Caco-2 (cell line): ENCODE measurements at regions not wholly inside any gene's neighbourhood (a gene's known extent, or its start where the extent isn't known, plus 50 kb on each side); places are given as distances from the start of the nearest gene placed in this dataset.

ENCODE experiments used
- BruUV-seq: library from RNA; stranded (reverse); fragments of 400-500 nt; replicated peaks from 2 replicates; lab custom pipeline; 2021; lab: Mats Ljungman, UMichigan
- CTCF ChIA-PET: fragments of 300-600 bp; sonication (Branson Sonifier 250); formaldehyde crosslinking; loops from one replicate; lab custom pipeline; 2022; ENCODE audit warnings: antibody characterized with exemption; lab: Charles Lee
- POLR2A ChIA-PET: fragments of 300-600 bp; sonication (Branson Sonifier 250); formaldehyde crosslinking; loops from one replicate; lab custom pipeline; 2022; ENCODE audit warnings: antibody characterized with exemption; lab: Charles Lee
- DNase-seq, 2 experiments: peaks; one replicate each; pipeline versions ENCODE4 v3.0.0 to v3.0.0-alpha.2; 2020 to 2022
- H3K27me3 ChIP-seq: replicated peaks from 2 replicates; pipeline ENCODE4 v1.6.0; 2011; ENCODE audit warnings: low read length; ENCODE audit not compliant: control insufficient read depth, insufficient read depth
- H3K36me3 ChIP-seq: 2 replicates; pipeline ENCODE4 v1.5.1; 2011; ENCODE audit warnings: low read length; ENCODE audit not compliant: control insufficient read depth, insufficient read depth
- H3K4me1 ChIP-seq: fragments of 250-450 bp; sonication (Bioruptor Pico); 2 replicates; pipeline ENCODE4 v1.5.1; 2020; ENCODE audit warnings: mild to moderate bottlenecking
- H3K4me3 ChIP-seq: 2 replicates; pipeline ENCODE4 v1.5.1; 2011; ENCODE audit warnings: low read depth, mild to moderate bottlenecking, control low read depth, low read length
- H3K9me3 ChIP-seq: fragments of 250-450 bp; sonication (Bioruptor Pico); 2 replicates; pipeline ENCODE4 v1.5.1; 2020; ENCODE audit warnings: mild to moderate bottlenecking, moderate library complexity
- H3K27ac Mint-ChIP-seq: one replicate; pipeline ENCODE4 v1.8.0; 2022; ENCODE audit warnings: mixed read lengths; ENCODE audit not compliant: unreplicated experiment
- H3K27me3 Mint-ChIP-seq: one replicate; pipeline ENCODE4 v1.8.0; 2022; ENCODE audit warnings: mixed read lengths; ENCODE audit not compliant: insufficient read depth, unreplicated experiment
- H3K36me3 Mint-ChIP-seq: one replicate; pipeline ENCODE4 v1.8.0; 2022; ENCODE audit warnings: mild to moderate bottlenecking, mixed read lengths; ENCODE audit not compliant: insufficient read depth, unreplicated experiment
- H3K4me1 Mint-ChIP-seq: one replicate; pipeline ENCODE4 v1.8.0; 2022; ENCODE audit warnings: low read depth, mixed read lengths; ENCODE audit not compliant: unreplicated experiment
- H3K4me3 Mint-ChIP-seq: one replicate; pipeline ENCODE4 v1.8.0; 2022; ENCODE audit warnings: mild to moderate bottlenecking, moderate library complexity, mixed read lengths; ENCODE audit not compliant: unreplicated experiment
- H3K9me3 Mint-ChIP-seq: one replicate; pipeline ENCODE4 v1.8.0; 2022; ENCODE audit warnings: mixed read lengths; ENCODE audit not compliant: unreplicated experiment
- intact Hi-C: fragments of 100-400 bp; cut with micrococcal nuclease; formaldehyde crosslinking; loops from one replicate; pipeline ENCODE4 v1.10.0; 2022; ENCODE audit not compliant: unreplicated experiment
- TF ChIP-seq, protein P1 (sequence below), 2 experiments: fragments of 200-600 bp in 1 of 2; IDR thresholded peaks; 1 replicate in 1 of 2; 2 replicates in 1 of 2; pipeline versions ENCODE4 v1.5.1 to v1.8.0; 2011 to 2022; ENCODE audit warnings: antibody characterized with exemption in 1 of 2, control low read depth in 1 of 2, inconsistent platforms in 1 of 2, low read depth in 1 of 2, low read length in 1 of 2, mild to moderate bottlenecking in 1 of 2, moderate library complexity in 1 of 2; ENCODE audit not compliant: insufficient read depth in 1 of 2, severe bottlenecking in 1 of 2, unreplicated experiment in 1 of 2

DNA sequence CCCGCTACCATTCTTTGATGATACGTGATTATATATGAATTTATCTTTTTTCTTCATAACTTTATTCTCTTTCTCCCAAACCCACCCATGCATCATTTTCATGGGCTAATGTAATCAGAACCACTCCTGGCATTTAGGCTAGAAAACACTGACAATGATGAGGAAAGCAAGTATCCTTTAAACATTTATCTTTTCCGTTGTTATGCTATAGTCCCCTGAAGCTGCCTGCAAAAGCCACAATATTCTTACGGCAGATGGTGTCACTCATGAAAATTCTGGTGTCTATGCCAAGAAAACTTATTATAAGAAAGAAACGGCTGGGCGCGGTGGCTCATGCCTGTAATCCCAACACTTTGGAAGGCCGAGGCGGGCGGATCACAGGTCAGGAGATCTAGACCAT, 221.8 kb upstream of the CTAGE1 start:
- Histone ChIP-seq H3K9me3 (no peaks in the 10 kb centered on the region), H3K27me3 (no peaks in the 10 kb centered on the region), H3K4me1 (no peaks in the 10 kb centered on the region), H3K36me3 (no peaks in the 10 kb centered on the region), H3K4me3 (no peak overlapping the region)
- no peak overlapping the region for H3K4me3 Mint-ChIP-seq
- no peaks in the 10 kb centered on the region for H3K9me3 Mint-ChIP-seq
- TF ChIP-seq, protein P1, sequence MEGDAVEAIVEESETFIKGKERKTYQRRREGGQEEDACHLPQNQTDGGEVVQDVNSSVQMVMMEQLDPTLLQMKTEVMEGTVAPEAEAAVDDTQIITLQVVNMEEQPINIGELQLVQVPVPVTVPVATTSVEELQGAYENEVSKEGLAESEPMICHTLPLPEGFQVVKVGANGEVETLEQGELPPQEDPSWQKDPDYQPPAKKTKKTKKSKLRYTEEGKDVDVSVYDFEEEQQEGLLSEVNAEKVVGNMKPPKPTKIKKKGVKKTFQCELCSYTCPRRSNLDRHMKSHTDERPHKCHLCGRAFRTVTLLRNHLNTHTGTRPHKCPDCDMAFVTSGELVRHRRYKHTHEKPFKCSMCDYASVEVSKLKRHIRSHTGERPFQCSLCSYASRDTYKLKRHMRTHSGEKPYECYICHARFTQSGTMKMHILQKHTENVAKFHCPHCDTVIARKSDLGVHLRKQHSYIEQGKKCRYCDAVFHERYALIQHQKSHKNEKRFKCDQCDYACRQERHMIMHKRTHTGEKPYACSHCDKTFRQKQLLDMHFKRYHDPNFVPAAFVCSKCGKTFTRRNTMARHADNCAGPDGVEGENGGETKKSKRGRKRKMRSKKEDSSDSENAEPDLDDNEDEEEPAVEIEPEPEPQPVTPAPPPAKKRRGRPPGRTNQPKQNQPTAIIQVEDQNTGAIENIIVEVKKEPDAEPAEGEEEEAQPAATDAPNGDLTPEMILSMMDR (IDR thresholded peaks at IDR 0.05; ENCODE audit: insufficient read depth in 1 of 2, low read depth in 1 of 2, low read length in 1 of 2, severe bottlenecking in 1 of 2, unreplicated experiment in 1 of 2) = no peak
- no peaks in the 10 kb centered on the region for H3K36me3 Mint-ChIP-seq
- H3K27ac Mint-ChIP-seq = no peak overlapping the region
- POLR2A ChIA-PET = no interaction called here
- CTCF ChIA-PET = no interaction called here
- peaks cover 3% of the 10 kb centered on the region for H3K27me3 Mint-ChIP-seq
- DNase-seq = no peak
- intact Hi-C loops = no loop called here
- H3K4me1 Mint-ChIP-seq = peaks cover 6% of the 10 kb centered on the region
- BruUV-seq = no TSS peak

DNA sequence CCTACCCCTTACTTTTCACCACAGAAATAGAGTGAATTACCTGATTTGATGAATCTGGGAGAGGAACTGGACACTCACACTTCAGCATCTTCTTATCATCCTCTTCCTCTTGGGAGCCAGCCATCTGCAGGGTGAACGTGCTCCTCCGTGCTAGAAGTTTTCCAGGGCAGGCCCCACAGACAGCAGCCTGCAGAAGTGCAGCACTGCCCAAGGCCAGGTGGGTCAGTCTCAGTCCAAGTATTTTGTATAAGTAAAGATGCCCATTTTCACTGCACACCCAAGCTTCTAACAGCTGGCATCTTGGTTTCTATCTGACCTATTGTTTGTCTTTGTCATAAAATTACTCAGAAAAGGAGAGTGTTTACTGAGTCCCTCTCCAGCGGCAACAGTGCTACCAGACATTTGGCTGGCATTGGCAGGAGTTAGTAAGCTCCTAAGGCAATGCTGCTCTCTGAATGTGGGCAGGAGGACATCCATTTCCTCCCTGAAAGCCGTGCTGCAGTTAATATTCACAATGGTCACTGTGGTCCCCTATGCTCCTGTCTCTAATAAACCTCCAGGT, 222.6 kb upstream of the CTAGE1 start:
- intact Hi-C loops = no loop called here
- no peak overlapping the region for H3K27ac Mint-ChIP-seq

DNA sequence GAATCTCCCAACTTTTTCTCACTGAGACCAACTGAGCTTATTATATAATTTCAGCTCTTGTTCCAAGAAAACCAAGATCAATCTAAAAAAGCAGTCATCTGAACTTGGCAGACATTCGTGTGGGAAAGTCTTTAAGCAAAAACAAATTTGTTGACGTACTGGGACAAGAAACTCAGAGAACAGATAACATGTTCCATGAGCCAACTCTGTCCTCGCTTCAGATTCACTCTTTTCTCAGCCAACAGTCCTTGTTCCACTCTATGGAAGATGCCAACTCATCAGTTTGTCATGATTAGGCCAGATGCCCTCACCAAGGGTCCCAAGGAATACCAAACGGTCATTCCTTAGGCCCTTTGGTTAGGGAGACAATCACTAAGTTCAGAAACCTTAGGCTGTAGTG, 224.2 kb upstream of the CTAGE1 start:
- CTCF ChIA-PET = no interaction called here

More for the DNA sequence above, 222.6 kb upstream of the CTAGE1 start:
- no peaks in the 10 kb centered on the region for H3K4me1 ChIP-seq
- H3K4me3 ChIP-seq = no peak overlapping the region
- H3K36me3 ChIP-seq = no peaks in the 10 kb centered on the region
- H3K27me3 ChIP-seq = no peaks in the 10 kb centered on the region
- no TSS peak for BruUV-seq
- TF ChIP-seq, protein P1 (IDR thresholded peaks at IDR 0.05; ENCODE audit: insufficient read depth in 1 of 2, low read depth in 1 of 2, low read length in 1 of 2, severe bottlenecking in 1 of 2, unreplicated experiment in 1 of 2) = no peak
- no peaks in the 10 kb centered on the region for H3K9me3 Mint-ChIP-seq
- H3K9me3 ChIP-seq = no peaks in the 10 kb centered on the region
- H3K4me3 Mint-ChIP-seq = no peak overlapping the region
- ChIA-PET CTCF (no interaction called here), POLR2A (no interaction called here)
- H3K36me3 Mint-ChIP-seq = no peaks in the 10 kb centered on the region
- peaks cover 6% of the 10 kb centered on the region for H3K4me1 Mint-ChIP-seq
- H3K27me3 Mint-ChIP-seq = peaks cover 3% of the 10 kb centered on the region
- DNase-seq = no peak

More for the DNA sequence above, 224.2 kb upstream of the CTAGE1 start:
- Mint-ChIP-seq H3K27me3 (no peaks in the 10 kb centered on the region), H3K36me3 (no peaks in the 10 kb centered on the region), H3K27ac (no peak overlapping the region), H3K4me3 (no peak overlapping the region), H3K4me1 (peaks cover 6% of the 10 kb centered on the region), H3K9me3 (no peaks in the 10 kb centered on the region)
- Histone ChIP-seq H3K36me3 (no peaks in the 10 kb centered on the region), H3K27me3 (no peaks in the 10 kb centered on the region), H3K4me1 (no peaks in the 10 kb centered on the region), H3K4me3 (no peak overlapping the region), H3K9me3 (no peaks in the 10 kb centered on the region)
- TF ChIP-seq, protein P1 (IDR thresholded peaks at IDR 0.05; ENCODE audit: insufficient read depth in 1 of 2, low read depth in 1 of 2, low read length in 1 of 2, severe bottlenecking in 1 of 2, unreplicated experiment in 1 of 2) = no peak
- no peak for DNase-seq
- POLR2A ChIA-PET = no interaction called here
- intact Hi-C loops = no loop called here
- BruUV-seq = no TSS peak
